GM18499 (cell line): ENCODE measurements at regions not wholly inside any gene's neighbourhood (a gene's known extent, or its start where the extent isn't known, plus 50 kb on each side); places are given as distances from the start of the nearest gene placed in this dataset.

Source experiments
- ATAC-seq: cut with Tn5 transposase; IDR thresholded peaks from one replicate; pipeline ENCODE4 v1.9.1; 2021; ENCODE audit warnings: moderate number of reproducible peaks; ENCODE audit not compliant: insufficient read depth, unreplicated experiment

DNA sequence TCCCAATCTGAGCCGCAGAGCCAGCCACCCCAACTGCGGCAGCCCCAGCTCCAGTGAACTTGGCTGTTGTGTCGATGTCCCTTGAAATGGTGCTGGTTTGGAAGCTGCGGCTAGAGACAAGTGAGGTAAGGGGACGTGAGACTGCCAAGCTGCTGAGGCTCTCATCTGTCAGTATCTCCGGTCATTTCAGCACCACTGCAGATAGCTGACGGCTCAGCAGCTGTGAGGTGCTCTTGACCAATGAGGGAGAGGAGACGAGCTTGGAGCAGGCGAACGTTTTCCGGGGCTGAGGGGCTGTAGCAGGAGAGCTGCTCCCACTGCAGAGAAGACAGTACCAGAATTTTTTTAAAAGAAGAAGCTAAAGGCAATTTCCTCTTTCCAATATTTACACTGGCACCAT is 175.5 kb upstream of the CASK start:
- no peak for ATAC-seq

DNA sequence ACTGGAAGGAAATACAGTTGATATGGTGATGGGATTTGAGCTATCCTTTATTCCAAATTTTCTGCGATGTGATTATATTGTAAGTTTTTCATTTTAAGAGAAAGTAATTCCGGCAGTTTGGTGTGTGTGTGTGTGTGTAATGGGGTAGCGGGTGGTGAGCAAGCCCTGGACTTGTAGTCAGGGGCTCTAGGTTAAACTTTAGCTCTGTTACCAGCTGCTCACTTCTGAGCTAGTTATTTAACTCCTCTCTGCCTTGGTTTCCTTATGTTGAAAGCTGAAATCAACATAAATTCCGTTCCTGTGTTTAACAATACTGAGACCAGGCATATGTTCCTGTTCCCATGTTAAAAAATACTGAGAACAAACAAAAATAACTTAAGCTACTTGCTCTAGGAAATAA is 174.1 kb upstream of the CASK start:
- no peak for ATAC-seq

- no peak for ATAC-seq
These were observed 173.0 kb upstream of the CASK start for GRCh38 chrX:42096265-42096920.

DNA sequence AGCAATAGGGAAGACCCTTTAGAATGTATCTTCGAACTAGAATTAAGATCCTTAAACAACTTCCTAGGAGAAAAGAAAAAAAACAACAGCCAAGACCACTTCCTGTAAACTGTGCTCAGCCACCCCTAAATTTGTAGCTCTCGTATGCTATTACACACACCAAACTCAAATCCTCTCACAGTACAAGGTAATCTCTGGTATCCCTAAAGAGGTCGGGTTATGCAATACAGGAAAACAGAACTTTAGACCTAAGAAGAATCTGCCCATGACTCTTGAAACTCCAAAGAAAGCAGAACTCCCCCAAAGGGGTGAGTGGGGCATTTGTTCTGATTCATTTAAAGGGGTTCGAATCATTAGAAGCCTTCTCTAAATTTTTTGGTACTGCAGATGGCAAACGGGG is 170.9 kb upstream of the CASK start:
- no peak for ATAC-seq

- no peak for ATAC-seq
These were observed 170.4 kb upstream of the CASK start for GRCh38 chrX:42093756-42094155.

DNA sequence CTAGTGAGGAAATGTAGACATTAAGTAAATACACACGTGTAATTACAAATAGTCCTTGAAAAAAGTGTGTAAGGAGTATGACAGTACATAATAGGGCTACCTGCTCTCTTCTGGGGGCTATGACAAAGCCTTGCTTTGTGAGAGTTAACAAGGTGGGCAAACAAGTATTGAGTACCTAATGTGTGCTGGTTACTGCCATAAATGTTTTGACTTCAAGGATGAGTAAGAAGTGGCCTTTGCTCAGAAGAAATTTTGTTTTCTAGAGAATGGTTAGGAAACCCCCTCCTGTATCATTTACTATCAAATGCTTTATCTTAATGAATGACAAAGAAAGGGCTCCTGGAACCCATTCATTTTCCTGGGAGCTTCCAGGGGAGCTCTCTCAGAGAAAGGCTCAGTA is 167.0 kb upstream of the CASK start:
- no peak for ATAC-seq

DNA sequence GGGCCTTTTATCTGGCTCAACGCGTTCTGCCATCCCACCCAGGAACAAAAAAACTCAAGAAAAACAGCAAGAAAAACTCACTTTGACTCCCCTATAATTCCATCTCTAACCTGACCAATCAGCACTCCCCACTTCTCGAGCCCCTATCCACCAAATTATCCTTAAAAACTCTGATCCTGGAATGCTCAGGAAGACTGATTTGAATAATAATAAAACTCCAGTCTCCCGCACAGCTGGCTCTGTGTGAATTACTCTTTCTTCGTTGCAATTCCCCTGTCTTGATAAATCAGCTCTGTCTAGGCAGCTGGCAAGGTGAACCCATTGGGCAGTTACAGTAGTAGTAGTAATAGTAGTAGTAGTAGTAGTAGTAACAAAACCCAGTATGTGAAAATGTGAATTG is 165.7 kb upstream of the CASK start:
- no peak for ATAC-seq

- ATAC-seq = no peak
These were observed 164.6 kb upstream of the CASK start for GRCh38 chrX:42087960-42088359.

DNA sequence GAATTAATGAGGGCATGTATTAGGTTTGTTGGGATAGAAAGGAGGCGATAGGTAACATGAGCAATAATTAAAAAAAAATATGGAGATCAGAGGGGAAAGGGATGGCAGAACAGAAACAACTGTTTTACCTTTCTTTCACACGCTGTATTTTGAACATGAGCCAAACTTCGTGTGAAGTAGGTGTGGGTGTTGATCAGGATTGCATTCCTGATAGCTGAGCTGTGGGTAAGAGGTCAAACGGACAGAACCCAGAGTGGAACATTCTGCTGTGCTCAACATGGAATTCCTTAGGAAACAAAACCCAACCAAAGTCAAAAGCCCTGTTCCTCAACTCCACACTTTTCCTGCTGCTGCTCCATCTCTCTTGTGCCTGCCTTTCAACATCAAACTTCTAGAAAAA is 162.5 kb upstream of the CASK start:
- ATAC-seq = no peak

DNA sequence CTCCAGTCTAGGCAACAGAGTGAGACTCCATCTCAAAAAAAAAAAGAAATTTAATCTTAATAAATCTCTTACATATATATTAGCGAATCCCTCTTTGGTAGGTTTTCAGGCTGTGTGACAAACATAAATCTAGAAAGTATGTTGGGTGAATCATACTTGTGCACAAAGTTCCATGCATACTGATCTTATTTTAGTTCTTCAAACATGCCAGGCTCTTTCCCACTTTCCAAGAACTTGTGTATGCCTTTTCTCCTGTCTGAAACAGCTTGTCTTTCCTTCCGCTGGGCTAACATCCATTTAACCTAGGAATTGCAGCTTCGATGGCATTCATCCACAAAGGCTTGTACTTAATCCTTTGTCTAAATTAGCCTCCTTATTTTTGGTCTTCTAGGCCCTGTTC is 156.6 kb upstream of the CASK start:
- no peak for ATAC-seq

DNA sequence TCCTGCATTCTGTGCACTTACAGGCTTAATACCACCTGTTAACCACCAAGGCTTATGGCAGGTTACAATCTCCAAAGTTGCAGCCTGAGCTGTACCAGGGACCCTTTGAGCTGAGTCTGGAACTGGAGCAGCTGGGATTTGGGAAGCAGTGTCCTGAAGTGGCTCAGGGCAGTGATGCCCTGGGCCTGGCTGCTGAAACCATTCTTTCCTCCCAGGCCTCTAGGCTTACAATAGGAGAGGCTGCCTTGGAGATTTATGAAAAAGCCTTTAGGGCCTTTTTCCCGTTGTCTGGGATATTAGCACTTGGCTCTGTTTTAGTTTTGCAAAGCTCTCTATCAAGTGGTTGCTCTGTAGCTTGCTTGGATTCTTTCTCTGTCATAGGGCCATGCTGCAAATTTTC is 154.3 kb upstream of the CASK start:
- ATAC-seq = no peak

DNA sequence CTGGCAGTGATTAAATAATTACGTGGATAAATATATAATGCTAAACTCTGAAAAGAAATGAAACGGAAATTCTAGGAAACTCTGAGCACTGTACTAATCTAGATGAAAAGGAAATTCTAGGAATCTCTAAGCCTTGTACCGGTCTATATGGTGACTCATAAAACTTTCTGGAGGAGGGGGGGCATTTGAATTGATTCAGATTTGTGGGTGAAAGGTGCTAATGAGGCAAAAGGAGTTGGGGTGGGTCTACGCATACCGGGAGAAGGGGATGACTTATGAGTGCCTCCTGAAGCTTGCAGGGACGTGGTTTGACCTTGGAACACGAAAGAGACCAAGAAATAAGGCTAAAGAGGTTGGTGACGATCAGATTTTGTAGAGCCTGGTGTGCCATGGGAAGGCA is 151.7 kb upstream of the CASK start:
- ATAC-seq = no peak

- ATAC-seq = no peak
These were observed 150.1 kb upstream of the CASK start for GRCh38 chrX:42073448-42073847.

GRCh38 chrX:42070866-42071265 is 147.5 kb upstream of the CASK start:
- ATAC-seq = no peak

GRCh38 chrX:42054256-42054655 is 130.9 kb upstream of the CASK start:
- no peak for ATAC-seq

GRCh38 chrX:42050345-42050744 is 127.0 kb upstream of the CASK start:
- ATAC-seq = no peak

- no peak for ATAC-seq
These were observed 124.5 kb upstream of the CASK start for GRCh38 chrX:42047886-42048285.

DNA sequence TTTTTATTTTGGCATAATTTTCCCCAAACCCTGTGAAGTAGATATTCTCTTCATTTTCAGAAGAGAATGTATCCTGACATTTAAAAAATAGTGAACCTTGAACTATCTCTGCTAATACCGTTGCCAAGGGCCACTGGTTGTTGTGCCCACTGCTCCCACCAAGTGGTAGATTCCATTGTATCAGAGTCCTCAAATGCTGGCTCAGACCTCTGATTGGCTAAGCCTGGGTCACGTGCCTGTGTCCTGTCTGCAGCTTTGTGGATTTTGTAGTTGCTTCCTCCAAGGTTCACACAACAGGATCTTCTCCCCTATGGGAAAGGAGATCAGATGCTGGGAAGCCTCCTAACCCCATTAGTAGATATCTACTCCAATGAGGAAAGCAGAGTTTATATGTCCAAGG is 104.8 kb upstream of the CASK start:
- ATAC-seq = no peak

DNA sequence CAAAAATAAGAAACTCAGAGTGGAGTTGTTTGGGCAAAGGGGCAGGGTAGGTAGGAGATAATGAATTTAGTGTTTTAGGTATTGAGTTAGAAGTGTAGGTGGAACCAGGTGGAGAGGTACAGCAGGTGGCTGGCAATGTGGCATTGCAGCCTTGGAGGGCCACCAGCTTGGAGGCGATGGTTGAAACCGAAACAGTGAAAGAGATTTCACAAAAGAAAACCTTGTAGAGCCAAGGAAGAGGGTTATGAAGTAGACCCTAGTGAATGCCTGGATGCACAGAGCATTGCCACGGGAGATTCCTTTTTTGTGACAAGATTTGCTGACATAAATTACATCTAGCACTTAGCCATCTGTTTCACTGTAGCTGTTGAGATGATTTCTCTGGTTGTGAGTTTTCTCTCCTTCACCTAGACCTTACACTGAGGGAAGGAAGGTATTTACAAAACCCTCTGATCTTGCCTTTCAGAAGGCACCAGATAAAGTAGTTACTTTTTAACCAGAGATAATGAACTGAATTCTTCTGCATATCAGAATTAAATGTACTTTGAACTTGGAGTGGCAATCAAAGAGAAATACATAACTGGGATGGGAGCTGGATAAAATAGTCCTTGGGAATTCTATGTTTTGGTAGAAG is 104.1 kb upstream of the CASK start:
- no peak for ATAC-seq

- no peak for ATAC-seq
These were observed 102.5 kb upstream of the CASK start for GRCh38 chrX:42025861-42026260.

DNA sequence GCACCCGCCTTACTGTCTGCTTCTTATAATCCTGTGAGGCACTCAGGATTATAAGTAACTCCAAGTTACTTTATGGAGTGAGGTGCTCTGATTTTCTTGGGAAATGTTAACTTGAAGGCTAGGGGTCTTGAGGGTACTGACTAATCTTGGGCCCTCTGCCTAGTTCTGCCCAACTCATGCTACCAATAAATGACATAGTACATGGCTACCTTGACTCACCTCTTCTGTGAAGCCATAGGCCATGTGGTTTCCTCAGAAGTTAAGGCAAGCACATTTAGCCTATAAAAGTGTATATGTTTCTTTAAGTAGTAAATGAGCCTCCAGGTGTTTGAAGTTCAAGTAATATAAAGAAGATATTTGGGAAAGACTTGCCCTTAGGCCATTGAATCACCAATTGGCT is 99.8 kb upstream of the CASK start:
- no peak for ATAC-seq

DNA sequence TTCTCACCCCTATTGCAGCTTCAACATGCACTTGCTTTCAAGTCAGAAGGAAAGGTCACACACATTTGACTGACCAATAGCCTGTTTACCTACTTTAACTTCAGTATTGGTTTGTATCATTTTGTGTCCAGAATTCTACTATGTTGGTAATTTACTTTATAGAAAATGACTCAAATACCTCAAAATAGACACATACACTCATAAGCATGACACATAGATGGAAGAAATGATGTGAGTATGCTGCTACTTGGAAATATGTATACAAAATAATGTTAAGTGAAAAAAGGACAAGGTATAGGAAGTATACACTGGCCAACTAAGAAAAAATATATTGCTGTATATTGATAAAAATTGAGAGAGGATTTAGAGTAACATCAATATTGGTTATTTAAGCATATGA is 98.8 kb upstream of the CASK start:
- no peak for ATAC-seq
